NCI-H510A treated with DMSO at 0.1 percent for 48 hours (cell line): ENCODE measurements at regions not wholly inside any gene's neighbourhood (a gene's known extent, or its start where the extent isn't known, plus 50 kb on each side); places are given as distances from the start of the nearest gene placed in this dataset.

Source experiments
- DNase-seq: peaks from one replicate; lab custom pipeline; 2025; lab: John Stamatoyannopoulos, UW

DNA sequence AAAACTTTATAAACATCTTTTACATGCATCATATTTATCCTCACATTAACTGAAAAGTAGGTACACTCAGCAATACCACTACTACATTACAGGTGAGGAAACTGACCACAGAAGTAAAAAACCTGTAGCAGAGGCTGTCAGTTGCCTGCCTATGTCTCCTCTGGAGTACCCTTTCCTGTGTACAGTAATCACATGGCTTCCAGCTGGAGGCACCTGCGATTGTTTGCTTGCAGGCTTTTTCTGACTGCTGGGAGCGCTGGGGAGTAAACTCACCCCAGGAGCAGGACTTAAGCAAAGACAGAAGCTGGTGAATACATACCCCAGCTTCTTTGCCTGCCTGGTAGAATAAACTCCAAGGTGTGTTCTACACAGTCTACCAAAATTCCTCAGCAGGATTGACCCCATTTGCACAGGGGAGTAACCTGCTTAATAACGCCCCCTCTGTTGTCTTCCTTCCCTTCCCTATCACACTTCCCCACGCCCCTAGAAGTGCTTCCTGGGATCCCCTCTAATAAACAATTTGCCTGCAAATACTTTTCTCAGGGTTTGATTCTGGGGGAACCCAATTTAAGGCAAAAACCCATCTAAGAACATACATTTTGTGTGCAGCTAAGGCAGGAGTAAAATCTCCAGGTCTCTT is 138.9 kb downstream of the PTH2R start:
- peak; percentile 84 for DNase-seq

DNA sequence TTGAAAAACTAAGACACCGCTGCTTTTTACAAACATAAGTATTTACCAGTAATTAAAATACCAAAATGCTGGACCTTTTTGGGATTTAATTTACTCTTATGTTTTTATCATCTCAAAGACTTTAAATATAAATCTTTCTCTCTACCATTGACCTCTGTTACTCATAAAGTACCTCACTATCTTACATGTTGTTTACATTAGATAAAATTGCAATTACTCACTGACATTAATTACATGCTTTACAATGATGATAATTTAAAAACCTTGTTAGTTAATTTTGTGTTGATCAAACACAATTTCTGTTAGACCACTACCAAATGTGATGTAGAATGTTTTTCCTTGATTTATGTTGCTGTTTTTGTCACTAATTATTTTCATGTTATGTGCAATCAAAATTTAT is 139.5 kb downstream of the PTH2R start:
- DNase-seq: no peak

DNA sequence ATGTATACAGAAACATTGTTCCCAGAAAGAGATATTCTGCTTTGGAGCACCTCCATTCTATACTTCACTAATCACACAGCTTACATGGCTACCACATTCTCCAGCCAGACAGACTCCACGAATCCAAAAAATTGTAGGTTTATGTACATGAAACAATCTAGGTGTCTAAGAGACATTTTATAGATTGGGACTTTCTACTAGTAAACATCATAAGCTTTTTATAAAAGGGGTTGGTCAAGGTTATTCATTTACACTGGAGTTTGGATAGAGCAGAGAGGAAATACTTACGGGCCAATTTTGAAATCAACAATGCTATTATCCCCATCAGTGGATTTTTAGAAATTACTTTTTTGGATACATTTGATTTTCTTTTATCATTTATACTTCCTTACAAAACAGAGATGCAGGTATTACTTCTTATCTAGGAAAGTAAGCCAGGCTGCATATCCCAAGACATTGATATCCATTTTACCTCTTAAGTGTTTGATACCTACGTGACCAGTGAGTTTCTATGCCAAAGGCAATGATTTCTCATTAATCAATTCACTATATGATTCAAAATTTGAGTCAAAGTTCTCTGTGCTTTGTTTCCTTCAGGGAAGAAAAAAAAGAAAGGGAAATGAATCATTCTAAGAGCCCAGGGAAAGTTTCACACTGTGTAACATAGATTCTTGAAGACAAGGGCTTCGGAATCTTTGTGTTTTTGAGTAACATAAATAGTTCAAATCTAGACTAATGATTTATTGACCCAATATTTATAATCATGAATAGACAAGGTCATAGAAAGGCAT is 140.5 kb downstream of the PTH2R start:
- no peak for DNase-seq

DNA sequence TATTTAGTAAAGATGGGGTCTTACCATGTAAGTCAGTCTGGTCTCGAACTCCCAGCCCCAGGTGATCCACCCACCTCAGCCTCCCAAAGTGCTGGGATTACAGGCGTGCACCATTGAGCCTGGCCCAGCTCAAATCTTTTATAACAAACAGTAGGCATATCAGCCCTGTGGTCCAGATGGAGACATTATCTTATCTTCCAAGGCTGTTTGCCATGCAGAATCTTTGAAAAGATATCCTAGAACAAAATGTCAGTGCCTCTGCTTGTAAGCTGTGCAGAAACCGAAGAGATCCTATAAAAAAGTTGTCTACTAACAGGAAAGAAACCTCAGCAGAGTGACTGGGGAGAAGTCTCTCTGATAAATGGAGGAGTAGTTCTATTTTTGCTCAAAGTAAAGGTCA is 142.1 kb downstream of the PTH2R start:
- DNase-seq: no peak

DNA sequence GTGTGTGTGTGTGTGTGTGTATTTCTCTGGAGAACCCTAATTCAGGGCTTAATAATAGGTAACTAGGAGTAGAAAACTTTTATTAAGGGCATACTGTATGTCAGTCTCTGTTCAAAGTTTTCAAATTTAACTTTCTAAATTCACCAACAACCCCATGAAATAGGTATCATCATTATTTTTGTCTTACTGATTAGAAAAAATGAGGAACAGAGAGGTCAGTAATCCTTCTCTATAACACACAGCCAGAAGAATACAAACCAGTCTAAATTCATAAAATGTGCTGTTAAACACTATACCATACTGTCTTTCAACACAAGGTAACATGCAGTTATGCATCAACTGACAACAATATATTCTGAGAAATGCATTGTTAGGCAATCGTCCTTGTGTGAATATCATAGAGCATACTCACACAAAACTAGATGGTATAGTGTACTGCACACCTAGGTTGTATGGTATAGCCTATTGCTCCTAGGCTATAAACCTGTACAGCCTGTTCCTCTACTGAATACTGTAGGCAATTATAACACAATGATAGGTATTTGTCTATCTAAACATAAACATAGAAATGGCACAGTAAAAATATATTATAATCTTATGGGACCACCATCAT is 143.1 kb downstream of the PTH2R start:
- DNase-seq: no peak

DNA sequence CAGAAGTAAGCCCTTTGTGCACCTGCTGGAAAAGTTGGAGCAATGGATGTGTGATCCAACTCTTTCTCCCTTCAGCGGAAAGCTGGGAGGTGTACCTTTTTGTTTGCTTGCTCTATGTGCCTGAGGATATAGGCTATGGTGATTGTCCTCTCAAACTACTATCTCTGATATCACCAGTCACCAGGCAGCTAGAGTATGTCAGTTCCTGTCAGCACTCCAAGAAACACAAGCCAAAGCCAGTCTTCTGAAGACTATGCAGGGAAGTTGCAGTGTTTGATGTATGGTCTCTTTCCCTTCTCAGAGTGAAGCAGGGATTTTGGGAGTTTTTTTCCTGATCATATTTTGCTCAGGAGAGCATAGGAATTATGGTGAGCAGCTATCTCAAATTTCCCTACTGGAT is 146.4 kb downstream of the PTH2R start:
- DNase-seq: no peak

DNA sequence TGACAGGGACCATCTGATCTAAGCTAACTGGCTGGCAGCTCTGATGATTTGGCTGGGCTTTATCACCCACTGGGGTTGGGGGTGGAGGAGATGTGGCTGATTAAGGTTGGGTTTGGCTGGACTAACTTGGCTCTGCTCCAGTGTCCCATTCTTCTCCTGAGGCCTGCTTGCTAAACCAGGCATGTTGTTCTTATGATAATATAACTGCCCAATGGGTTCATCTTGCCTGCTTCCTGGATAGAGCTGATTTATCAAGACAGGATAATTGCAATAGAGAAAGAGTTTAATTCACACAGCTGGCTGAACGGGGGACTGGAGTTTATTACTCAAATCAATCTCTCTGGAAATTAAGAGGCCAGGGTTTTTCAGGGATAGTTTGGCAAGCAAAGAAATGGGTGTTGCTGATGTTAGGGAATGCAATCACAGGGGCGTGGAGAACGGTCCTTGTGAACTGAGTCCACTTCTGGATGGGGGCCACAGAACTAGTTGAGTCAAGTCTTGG is 150.4 kb downstream of the PTH2R start:
- no peak for DNase-seq

DNA sequence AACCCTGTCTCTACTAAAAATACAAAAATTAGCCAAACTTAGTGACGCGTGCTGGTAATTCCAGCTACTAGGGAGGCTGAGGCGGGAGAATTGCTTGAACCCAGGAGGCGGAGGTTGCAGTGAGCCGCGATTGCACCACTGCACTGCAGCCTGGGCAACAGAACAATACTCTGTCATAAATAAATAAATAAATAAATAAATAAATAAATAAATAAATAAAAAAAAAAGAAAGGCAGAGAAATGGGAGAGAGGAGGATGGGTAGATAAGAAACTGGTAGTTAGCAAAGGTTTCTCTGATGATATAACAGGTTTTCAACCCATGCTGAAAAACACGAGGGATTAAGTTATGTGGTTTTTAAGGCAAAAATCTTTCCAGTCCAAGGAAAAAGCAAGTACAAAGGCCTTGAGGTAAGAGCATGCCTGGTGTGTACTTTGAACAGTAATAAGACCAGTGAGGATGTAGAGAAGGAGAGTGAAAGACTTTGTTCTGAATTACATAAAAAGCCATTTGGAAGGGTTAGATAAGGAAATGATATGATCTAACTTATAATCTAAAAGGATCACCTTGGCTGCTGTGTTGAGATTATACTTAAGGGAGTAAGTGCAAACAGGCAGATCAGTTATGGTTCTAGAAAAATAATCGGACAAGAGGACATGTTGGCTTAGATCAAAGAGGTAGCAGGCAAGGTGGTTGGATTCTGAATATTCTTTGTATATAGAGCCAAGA is 159.3 kb downstream of the PTH2R start:
- DNase-seq: no peak

DNA sequence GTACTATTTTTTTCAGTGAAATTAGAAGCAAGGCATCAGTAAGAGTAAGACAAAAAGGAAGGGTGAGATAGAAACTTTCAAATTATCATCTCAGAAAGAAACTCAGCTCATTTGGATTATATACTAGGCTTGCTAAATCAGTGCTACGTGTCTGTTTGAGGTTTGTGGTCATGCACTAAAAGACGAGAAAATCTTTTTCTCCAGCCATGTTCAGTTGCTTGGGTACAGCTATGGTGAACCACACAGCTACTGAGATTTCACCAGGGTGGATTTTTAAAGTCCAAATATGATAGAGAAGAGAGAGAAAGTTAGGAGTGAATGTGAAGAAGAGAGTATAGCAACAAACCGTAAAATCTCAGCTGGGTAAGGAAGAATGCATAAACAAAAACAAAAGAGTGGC is 161.6 kb downstream of the PTH2R start:
- no peak for DNase-seq

DNA sequence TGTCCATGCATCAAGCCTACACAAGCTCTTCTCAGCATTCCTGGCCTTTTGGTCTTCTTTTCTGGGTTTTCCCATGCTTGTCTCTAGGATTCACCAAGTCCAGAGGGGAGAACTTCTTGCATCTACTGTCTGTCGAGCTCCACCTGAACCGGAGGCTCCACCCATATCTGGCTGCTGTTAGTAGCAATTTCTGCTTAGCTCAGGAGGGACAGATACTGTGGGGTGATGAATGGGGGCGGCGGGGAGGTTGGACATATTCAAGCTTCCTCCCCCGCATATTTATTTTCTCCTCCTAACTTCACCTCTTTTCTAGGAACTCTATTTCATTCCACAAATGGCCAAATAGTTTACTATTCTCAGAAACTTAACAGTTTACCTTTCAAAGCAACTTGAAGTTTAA is 163.5 kb downstream of the PTH2R start:
- no peak for DNase-seq

DNA sequence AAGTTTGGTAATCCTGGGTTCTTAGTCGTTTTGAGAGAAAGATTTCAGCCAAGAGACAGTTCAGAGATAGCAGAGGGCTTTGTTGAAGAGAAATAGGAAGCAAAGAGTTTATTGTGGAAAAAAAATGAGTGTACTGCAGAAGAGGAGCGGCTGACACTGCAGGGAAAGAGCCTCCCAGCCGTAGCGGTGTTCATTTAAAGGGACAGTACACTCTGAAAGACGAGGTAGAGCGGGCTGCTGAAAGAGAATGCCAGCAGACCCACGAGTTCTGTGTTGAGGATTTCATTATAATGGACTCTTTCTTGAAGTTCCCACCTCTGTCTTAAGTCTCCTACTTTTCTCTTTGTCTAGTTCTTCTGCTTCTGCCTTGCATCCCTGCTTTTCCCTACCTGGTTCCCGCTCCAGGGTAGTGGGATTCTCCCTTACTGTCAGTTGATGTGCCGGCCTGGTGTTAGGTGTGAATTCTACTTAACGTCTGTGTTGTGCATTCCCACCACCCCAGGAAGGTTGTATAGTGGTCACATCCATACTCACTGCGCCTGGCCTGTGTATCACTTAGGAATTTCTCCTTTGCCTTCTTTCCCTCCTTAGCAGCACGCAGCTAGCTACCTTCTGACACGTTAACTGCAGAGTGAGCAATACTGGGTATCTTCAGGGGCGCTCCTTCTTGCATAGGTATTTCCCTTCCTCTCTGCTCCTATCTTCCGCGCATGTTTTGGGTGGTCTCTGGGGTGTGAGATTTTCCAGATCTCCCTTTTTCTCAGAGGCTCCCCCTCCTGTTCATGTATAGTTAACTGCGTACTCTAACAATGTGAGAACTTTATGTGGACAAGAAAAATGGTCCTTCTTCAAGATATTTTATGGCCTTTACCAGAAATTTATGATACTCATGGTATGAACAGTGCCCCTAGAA is 164.5 kb downstream of the PTH2R start:
- no peak for DNase-seq

DNA sequence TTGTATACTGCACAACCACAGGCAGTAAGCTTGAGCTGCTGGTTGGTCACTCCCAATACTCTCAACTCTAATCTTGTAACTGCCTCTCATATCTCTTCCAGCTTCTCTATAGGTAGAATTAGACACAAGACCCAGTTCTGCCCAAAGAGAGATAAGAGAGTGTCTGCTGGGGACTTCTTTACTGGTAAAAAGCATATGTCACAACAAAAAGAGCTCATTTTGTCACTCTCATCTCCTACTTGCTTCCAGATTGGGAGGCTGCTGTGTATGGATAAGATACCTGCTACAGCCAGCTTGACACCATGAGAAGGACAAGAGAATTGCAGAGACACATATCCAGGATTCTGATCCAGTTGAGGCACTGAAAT is 165.2 kb downstream of the PTH2R start:
- DNase-seq: no peak

DNA sequence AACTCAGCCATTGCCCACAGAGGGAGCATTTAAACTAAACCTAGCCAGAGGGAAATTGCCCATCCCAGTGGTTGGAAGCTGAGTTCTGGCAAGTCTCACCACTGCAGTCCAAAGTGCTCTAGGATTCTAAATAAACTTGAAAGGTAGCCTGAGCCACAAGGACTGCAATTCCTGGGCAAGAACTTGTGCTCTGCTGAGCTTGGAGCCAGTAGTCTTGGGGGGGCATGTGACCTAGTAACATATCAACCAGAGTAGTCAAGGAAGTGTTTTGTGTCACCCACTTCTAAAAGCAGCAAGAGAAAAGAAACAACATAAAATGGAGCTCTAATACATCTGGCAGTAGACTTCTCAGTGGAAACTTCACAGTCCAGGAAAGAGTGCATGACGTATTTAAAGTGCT is 167.0 kb downstream of the PTH2R start:
- DNase-seq: no peak

DNA sequence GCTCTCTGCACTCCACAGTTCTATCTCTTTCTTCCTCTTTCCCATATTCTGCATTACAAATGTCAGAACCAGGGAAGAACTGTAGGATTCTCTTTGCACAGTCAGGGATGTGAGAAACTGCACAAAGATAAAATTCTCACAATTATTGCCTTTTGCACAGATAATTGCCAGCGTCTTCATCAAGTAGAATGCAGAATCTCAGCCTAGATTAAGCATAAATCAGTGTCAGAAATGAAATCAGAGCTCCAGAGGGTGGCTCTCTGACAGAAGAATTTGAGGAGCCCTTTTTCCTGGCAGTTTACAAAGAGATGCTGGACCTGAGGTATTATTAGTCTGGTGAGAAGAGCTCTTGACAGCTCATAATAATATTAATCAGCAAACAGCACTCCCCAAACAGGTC is 173.1 kb downstream of the PTH2R start:
- DNase-seq: no peak

DNA sequence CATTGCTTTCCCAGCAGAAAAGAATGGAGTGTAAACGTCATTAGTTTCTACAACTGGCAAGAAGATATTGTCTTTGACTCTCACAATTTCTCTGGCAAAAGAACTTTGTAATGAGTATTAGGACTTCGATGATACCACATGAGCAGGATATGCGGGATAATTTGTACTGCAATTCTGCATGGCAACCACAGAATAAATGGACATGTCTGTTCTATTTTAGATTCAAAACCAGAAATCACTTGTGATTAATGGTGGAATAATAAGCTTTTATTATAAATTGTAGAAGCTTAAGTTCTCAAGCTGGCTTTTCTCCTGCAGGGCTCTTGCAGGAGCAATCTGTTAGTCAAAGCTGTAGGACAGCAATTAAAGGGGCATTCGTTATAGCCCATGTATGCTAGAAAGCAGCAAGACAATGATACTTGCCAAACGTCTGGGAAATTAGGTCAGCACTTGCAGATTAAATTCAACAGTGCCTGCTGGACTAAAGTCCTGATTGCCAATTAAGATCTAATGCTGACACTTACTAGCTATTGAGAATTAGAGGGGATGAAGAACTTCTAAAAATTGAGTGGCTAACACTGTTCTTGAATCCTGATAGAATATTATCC is 177.9 kb downstream of the PTH2R start:
- no peak for DNase-seq

DNA sequence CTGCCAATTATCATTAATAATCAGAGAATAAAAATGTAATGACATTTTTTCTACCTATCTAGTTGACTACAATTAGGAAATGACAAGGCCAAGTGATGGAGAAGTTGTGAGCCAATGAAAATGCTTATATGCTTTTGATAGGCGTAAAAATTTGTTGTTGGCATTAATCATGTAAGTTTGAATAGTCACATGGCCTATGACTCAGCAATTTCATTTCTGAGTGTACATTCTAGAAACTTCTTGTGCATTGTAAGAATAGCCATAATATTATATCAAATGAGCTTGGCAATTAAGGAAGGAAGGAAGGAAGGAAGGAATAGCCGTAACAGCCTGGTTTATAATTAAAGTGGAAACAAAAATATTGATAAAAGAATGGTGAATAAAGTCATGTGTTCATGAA is 179.9 kb downstream of the PTH2R start:
- no peak for DNase-seq

DNA sequence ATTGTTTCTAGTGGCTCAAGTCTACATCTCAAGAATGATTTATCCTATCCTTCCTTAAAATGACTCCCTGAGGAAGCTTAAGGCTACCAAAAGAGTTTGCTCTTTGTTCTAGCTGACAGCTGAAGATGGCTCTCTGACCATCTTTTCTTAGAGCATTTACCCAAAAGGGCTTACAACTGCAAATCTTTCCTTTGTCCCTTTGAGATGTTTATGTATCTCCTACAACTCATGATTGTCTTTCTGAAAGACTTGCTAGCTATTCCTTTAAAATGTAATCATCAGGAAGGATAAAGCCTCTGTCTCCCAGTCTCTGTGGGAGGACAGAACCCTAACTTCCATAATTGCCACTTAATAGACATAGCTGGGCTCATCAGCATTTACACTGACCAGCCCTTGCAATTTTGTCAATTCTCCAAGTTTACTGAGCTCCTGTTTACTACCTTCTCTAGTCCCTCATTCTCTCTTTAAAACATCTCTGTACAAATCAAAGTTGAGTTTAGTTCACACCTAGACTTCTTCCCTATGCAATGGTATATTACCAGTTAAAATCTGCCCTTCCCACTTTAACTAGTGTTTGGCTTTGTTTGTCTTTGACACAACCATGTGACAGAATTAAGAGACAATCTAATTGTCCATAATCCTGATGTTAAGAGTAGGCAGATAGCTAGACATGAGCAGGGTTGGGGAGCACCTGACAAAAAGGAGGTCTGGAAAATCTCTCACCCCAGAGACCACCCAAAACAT is 188.2 kb downstream of the PTH2R start:
- DNase-seq: no peak

DNA sequence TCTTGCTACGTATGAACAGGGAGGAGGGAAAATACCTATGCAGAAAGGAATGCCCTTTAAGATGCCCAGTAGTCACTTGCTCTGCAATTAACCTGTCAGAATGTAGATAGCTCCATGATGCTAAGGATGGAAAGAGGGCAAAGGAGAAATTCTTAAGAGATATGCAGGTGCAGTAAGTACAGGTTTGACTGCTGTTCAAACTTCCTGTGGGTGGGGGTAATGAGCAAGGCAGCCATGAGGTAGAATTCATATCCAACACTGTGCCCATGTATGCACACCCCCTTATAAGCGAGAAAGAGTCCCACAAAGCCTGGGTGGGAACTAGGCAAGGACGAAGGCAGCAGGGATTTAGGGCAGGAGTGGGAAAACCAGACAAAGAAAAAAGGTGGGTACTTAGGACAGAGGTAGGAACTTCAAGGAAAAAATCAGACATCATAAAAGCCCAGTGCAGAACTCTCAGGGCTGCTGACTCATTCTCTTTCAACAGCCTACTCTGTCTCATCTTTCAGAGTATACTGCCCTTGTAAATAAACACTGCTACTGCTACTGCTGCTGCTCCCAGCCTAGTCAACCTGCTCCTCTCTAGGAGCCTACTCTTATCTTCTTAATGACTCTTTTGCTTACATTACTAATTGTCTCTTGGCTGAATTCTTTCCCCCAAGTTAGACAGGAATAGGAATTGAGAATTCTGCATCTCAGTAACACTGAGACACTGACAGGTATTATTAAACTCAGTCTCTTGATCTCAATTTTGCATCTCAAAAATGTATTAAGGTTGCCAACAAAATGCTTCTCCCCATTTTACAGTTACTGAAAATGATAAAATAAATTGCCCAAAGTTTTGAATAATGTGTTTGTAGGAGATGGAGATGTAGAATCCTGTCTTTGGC is 189.0 kb downstream of the PTH2R start:
- DNase-seq: peak; percentile 82

DNA sequence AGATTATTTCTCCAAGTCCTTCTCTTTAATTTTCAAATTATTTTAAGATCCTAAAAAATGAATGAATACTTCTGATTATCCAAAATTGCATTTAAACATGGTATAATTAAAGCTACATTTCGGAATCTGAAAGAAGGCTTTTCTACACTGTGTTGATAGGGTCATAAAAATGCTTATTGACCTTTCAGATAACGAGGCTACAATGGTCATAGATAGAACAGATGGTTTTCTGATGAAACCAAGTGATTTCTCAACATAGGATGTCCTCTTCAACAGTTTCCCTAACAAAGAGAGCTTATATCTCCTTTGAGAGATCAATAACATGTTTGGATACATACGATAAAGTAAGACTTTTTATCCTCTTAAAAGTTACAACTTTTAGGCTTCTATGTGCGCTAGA is 201.1 kb downstream of the PTH2R start:
- DNase-seq: peak; percentile 33
